Panc1 (cell line): ENCODE measurements at regions not wholly inside any gene's neighbourhood (a gene's known extent, or its start where the extent isn't known, plus 50 kb on each side); places are given as distances from the start of the nearest gene placed in this dataset.

Experiments
- CTCF ChIP-seq: fragments of 450-650 bp; IDR thresholded peaks from 2 replicates; pipeline ENCODE4 v1.5.1; 2017; ENCODE audit warnings: mild to moderate bottlenecking
- POLR2AphosphoS5 ChIP-seq: IDR thresholded peaks from 2 replicates; pipeline ENCODE4 v1.6.1; 2012; ENCODE audit warnings: mild to moderate bottlenecking, low read depth, low read length, moderate library complexity
- REST ChIP-seq, 2 experiments: IDR thresholded peaks; 2 replicates each; pipeline ENCODE4 v1.6.1; 2011 to 2012; ENCODE audit warnings: low read depth in 2 of 2, control low read depth in 1 of 2, low read length in 1 of 2, mild to moderate bottlenecking in 1 of 2, moderate library complexity in 1 of 2; ENCODE audit not compliant: insufficient read depth in 1 of 2
- SIN3A ChIP-seq: IDR thresholded peaks from 2 replicates; pipeline ENCODE4 v1.6.1; 2012; ENCODE audit warnings: low read depth, mild to moderate bottlenecking, low read length, moderate library complexity, borderline replicate concordance; ENCODE audit not compliant: insufficient read depth
- TCF7L2 ChIP-seq: IDR thresholded peaks from 2 replicates; pipeline ENCODE4 v1.6.1; 2011; ENCODE audit warnings: mild to moderate bottlenecking, low read depth, low read length, inconsistent platforms

- TF ChIP-seq REST (IDR thresholded peaks at IDR 0.05; ENCODE audit: insufficient read depth in 1 of 2, low read depth in 2 of 2, low read length in 1 of 2) (no peak), CTCF (no peak), POLR2AphosphoS5 (no peak), SIN3A (no peak), TCF7L2 (no peak)
Measured at GRCh38 chrX:139120760-139121159, 409.2 kb upstream of the FGF13 start.
